ENCODE measurements at regions not wholly inside any gene's neighbourhood (a gene's known extent, or its start where the extent isn't known, plus 50 kb on each side); places are given as distances from the start of the nearest gene placed in this dataset.
"Not testable (repeated sequence)": the region's sequence is repeated elsewhere in the genome, so short reads cannot be mapped to it uniquely, and the experiment has no call there.

- not testable (repeated sequence) for DNase-seq
These were observed 155.8 kb upstream of the FAM174A start for GRCh38 chr5:100379254-100379858.

DNA sequence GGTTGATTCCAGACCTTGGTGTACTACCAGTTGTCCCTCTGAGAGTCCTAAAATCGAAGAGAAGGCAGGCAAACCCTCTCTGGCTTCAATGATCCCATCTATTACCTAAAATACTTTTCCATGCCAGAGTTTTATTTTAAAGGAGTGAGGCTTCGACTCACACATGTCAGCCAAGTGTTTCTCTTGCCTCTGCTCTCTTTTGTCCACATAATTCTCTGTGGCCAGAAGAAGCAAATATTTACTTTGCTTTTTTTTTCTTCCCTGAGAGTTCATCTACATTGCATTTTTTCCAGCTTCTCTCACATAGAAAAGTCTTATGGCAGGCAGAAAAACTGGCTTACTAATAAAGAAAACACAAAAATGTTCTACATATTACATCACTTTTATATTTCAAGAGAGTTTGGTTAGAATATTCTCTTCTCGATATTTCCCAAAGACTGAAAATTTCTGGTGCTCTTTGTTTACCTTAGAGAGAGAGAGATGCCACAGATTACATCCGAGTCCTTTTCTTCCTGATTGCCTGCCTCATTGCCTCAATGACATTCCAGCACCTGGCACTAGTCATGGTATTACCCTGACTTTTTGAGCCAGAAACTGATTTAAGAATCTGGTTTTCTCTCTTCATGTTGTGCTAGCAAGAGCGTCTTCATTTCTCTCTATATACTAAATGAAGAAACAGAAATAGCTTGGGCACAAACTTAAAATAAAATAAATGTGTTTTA lies 170.3 kb upstream of the FAM174A start:
- not testable (repeated sequence) for DNase-seq

DNA sequence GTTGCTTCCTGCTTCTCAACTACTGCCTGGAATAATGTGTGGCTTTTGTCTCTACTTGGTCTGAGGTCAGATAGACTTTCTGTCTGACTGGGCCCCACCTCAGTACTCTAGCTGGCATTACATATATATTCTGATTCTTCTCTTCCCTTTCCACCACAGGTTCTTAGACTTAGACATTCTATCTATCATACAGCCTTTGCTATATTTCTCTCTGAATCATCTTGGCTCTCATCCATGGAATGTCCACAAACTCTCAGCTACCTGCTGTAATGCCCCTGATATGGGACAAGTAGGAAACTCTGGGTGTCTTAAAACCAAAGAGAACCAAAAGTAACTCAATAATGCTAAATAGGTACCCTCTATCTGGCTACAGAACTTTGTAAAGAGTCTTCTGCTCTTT lies 170.8 kb upstream of the FAM174A start:
- not testable (repeated sequence) for DNase-seq

DNA sequence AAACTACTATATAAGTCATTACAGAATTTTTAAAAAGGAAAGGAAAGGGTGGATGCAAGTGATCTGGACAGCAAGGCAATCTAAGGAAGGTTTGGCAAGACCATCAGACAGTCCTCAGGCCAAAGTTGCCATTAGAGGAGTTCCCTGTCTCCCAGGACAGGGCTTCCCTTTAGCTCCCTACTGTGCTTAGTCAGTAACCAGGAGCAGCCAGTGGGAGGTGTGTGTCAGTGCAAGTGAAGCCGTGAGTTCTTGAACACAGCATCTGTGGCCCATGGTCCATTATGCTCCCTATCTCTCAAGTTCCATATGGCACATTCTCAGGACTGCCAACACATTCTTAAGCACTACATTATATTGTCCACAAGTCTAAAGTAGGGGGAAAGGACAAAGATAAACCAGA lies 175.2 kb upstream of the FAM174A start:
- DNase-seq, result not testable (repeated sequence)

DNA sequence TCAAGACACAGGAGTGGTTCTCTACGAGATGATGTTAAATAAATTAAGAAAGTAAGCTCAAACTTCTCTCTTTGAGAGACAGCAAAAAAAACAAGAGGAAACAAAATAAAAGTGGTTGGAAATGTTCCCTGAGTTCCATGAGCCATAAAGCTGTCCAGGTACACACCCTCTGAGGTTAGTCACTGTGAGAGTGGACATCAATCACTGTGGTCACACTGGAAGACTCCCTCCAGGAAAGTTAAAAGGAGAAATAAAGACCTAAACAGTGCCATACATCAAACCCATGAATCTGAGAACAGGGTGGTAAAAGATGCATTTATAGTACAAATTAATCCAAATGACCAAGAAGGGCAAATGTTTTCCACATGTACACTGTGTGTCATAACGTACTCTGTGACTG lies 188.9 kb upstream of the FAM174A start:
- not testable (repeated sequence) for DNase-seq

DNA sequence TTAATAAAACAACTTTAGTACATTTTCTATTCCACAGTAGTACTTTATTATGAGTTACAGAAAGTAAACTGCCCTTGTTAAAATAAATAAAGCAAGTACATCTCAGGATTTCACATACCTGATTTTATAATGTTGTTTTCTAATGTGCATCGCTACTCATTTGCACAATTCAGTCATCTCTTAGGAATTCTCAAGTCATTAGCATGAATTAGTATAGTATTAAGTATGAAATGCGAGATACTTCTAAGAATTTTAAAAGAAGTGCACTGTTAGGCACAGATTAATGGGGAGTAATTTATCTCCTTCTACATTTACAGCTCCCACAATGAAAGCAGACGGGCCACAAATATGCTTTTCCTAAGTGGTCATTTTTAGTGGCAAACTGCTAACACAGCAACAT lies 193.7 kb upstream of the FAM174A start:
- not testable (repeated sequence) for DNase-seq

- DNase-seq, result no peak
These were observed 212.7 kb upstream of the FAM174A start for GRCh38 chr5:100322483-100322882.

GRCh38 chr5:100319885-100320284 lies 215.3 kb upstream of the FAM174A start:
- no peak for DNase-seq

- DNase-seq, result no peak
These were observed 221.5 kb upstream of the FAM174A start for GRCh38 chr5:100313657-100314056.

- no peak for DNase-seq
These were observed 223.4 kb upstream of the FAM174A start for GRCh38 chr5:100311806-100312205.

- no peak for DNase-seq
These were observed 229.2 kb upstream of the FAM174A start for GRCh38 chr5:100306000-100306399.

DNA sequence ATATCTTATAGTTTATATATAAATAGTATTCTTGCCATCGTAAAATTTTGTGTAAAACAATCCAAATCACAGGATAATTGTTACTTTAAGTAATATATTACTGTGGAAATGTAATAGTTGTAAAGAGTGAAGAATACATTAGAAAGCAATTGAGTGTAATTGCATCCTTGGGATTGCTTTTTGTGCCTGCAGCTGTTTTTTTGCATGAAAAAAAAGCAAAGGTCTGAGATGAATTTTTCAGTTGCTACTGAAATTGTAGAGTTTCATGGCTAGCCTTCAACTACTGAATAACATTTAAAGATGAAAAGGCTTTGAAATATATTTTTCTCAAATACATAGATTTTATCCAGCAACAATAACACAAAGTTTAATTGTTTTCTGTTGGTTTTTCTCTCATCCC lies 232.0 kb upstream of the FAM174A start:
- no peak for DNase-seq

- no peak for DNase-seq
These were observed 235.9 kb upstream of the FAM174A start for GRCh38 chr5:100299261-100299660.

DNA sequence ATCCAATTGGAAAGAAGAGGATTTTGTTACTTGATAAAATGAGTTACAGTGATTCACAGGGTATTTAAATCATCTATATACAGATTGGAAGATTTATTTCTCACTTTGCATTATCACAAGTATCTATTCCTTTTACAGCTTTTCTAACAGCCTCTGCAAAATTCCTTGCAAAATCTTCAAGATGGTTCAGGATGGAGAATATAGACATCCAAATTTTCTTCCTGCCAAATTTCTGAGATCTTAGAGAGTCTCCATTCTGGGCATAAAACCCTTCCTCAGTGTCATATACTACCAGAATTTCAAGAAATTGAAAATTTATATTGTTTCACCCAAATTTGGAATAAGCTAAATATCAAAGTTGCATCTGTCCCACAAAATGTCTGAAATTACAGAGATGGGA lies 259.1 kb upstream of the FAM174A start:
- DNase-seq, result no peak

DNA sequence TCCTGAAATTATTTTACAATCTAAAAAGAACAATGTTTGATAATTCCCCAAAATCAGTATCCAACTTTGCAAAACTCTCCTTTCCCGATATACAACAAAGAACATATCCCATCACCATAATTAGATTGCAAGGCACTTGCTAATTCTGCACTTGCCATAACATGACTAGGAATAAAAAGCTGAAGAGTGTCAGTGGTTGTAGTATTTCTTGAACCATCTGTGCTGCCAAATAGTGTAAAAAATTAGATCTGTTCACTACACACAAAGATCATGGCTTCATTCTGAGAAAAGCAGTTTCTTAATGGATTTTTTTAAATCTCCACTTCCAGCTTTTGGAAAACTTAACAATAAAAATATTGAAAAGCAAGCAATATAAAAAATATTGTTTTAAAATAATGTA lies 259.5 kb upstream of the FAM174A start:
- DNase-seq, result no peak

GRCh38 chr5:100273846-100274580 lies 261.2 kb upstream of the FAM174A start:
- no peak for DNase-seq

DNA sequence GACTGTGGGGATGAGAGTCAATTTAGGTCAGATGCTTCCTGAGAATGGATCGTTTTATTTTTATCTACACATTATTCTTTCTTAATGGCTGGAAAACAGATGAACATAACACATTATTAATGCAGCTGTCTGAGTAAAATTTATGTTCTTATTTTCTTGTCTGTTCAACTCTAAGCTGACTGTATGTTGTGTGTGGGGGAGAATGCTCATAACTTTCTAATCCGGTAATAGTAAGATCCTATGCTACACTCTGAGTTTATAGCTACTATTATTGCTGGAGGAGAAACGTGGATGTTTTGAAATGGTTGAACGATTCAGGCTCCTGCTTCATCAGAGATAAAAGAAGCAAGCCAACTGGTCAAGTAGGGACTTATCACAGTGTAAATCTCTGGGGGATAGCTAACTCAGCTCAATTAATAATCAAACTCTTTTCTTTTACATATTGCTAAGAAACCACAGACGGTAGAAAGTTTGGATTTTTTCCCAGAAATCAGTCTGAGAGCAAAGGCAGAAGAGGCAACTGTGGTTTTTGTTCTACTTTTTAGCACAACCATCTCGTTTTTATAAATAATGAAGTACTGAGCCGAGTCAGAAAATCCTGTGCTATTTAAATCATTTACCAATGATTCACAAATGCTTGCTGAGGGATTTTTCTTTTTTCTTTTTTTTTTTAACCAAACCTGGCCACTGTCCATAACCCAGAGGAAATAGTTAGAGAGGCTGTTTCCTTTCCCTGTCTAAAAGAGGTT lies 265.0 kb upstream of the FAM174A start:
- no peak for DNase-seq

DNA sequence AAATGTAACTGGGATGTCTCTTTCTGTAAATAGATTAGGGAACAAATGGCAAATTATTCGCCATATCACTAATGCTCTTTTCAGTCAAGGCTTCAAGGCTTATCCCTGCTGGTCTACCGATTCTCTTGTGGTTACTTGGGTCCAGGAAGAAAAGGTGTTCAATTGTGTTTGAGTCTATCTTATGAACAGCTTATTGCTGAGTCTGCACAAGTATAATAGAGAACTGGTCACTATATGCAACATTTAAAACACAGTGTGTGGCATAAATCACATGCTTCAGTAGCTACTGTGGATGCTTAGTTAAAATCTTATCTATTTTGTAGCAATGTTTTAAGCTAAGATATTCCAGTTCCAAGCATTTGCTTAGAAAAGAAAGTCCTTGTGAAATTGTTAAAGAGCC lies 274.2 kb upstream of the FAM174A start:
- DNase-seq, result no peak

DNA sequence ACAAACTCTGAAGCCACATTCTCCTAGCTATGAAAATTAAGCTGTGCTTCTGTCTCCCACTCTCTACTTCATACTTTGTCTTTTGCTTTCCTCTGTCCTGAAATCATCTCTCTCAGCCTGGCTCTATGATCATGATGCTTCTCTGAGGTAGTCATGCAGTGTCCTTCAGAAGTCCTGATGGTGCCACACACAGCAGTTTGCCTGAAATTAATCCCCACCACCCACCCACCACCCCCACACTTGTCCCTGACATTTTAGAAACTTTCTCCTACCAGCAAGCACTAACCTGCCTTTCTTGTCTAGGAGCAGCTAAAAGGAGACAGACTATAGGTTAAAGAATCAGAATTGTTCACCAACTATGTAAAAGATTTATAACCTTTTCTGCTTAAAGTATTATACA lies 282.2 kb upstream of the FAM174A start:
- DNase-seq, result no peak

DNA sequence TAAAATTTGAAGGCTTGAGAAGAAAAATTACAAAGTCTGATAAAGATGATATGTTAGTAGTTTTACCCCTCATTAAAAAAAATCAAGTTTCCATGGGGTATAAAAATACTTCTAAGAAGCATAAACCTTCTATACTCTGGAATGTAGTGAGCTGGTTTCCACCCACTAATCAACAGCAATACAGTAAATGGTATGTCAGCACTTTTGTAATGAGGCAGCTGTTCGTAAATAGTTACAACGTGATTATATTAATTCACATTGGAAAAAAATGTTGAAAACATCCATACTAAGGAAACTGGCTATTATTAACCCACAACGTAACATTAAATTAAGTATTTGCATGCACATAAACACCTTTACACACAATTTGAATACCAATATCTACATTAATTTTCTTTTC lies 283.1 kb upstream of the FAM174A start:
- DNase-seq, result no peak

- no peak for DNase-seq
These were observed 285.3 kb upstream of the FAM174A start for GRCh38 chr5:100249884-100250269.

DNA sequence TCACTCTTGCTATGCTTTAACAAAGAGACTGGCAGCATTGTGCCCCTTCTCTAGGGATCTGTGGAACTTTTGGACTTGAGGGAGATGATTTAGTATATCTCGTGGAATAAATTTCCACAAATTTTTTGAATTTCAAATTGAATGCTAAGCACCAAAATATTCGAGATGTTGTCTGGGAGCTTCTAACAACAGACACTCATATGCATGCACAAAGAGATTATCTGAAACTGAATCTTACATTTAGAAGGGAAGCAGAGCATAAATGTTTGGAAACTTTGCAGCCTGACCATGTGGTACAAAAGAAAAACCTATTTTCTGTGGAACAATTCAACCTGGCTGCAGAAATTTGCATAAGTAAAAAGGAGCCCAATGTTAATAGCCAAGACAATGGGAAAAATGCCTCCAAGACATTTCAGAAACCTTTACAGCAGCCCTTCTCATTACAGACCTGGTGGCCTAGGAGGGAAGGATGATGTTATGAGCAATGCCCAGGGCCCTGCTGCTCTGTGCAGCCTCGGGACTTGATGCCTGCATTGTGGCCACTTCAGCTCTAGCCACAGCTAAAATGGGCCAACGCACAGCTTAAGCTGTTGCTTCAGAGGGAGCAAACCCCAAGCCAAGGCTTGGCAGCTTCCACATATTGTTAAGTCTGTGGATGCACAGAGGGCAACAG lies 285.8 kb upstream of the FAM174A start:
- DNase-seq, result no peak

DNA sequence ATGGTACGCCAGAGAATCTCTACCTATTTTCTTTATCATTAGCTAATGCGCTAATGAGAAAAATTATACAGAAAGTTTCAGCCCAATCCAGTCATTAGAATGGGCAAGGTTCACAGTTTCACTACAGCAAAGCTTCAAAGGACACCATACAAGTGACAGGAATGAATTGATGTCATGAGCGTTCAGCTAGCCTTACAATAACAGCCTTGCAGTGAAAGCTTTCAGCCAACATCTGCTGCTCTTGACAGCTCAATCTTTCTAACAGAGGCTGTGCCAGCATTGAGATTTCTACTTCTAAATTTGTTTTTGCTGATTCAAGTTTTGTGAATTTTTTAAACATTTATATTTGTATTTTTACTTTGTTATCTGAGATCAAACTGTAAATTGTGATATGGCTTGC lies 302.4 kb upstream of the FAM174A start:
- DNase-seq, result no peak
